Jurkat, Clone E6-1 (cell line): ENCODE measurements at regions not wholly inside any gene's neighbourhood (a gene's known extent, or its start where the extent isn't known, plus 50 kb on each side); places are given as distances from the start of the nearest gene placed in this dataset.
"Not testable (repeated sequence)": the region's sequence is repeated elsewhere in the genome, so short reads cannot be mapped to it uniquely, and the experiment has no call there.

Source experiments
- DNase-seq: peaks from one replicate; pipeline ENCODE4 v3.0.0-alpha.2; 2011; ENCODE audit warnings: low read depth, low spot score
- H3K4me3 ChIP-seq: 2 replicates; pipeline ENCODE4 v1.5.1; 2011; ENCODE audit warnings: mild to moderate bottlenecking, low read length, control low read depth, moderate library complexity

- H3K4me3 ChIP-seq: no peak overlapping the region
- DNase-seq: no peak
Observed at GRCh38 chr11:95432714-95433503, 201.9 kb upstream of the SESN3 start.

- DNase-seq: no peak
- no peak overlapping the region for H3K4me3 ChIP-seq
Observed at GRCh38 chr11:95429376-95429907, 198.4 kb upstream of the SESN3 start.

GRCh38 chr11:95426823-95427462 lies 195.9 kb upstream of the SESN3 start:
- H3K4me3 ChIP-seq: no peak overlapping the region
- no peak for DNase-seq

- H3K4me3 ChIP-seq: no peak overlapping the region
- DNase-seq: no peak
Observed at GRCh38 chr11:95419915-95420314, 188.9 kb upstream of the SESN3 start.

GRCh38 chr11:95418916-95419315 lies 187.9 kb upstream of the SESN3 start:
- no peak overlapping the region for H3K4me3 ChIP-seq
- DNase-seq: no peak

GRCh38 chr11:95417832-95418231 lies 186.8 kb upstream of the SESN3 start:
- H3K4me3 ChIP-seq: no peak overlapping the region
- no peak for DNase-seq

- H3K4me3 ChIP-seq: no peak overlapping the region
- no peak for DNase-seq
Observed at GRCh38 chr11:95415837-95416304, 184.9 kb upstream of the SESN3 start.

- H3K4me3 ChIP-seq: no peak overlapping the region
- DNase-seq: no peak
Observed at GRCh38 chr11:95414217-95414616, 183.2 kb upstream of the SESN3 start.

- H3K4me3 ChIP-seq: no peak overlapping the region
- DNase-seq: no peak
Observed at GRCh38 chr11:95413761-95414160, 182.8 kb upstream of the SESN3 start.

- DNase-seq: no peak
- no peak overlapping the region for H3K4me3 ChIP-seq
Observed at GRCh38 chr11:95413021-95413420, 182.0 kb upstream of the SESN3 start.

- DNase-seq: no peak
- H3K4me3 ChIP-seq: no peak overlapping the region
Observed at GRCh38 chr11:95412074-95412473, 181.1 kb upstream of the SESN3 start.

GRCh38 chr11:95410707-95411106 lies 179.7 kb upstream of the SESN3 start:
- H3K4me3 ChIP-seq, DNase-seq: not testable (repeated sequence)

GRCh38 chr11:95406271-95406670 lies 175.3 kb upstream of the SESN3 start:
- H3K4me3 ChIP-seq: no peak overlapping the region
- no peak for DNase-seq

- DNase-seq: no peak
- H3K4me3 ChIP-seq: no peak overlapping the region
Observed at GRCh38 chr11:95404370-95404769, 173.4 kb upstream of the SESN3 start.

GRCh38 chr11:95398437-95399112 lies 167.6 kb upstream of the SESN3 start:
- no peak overlapping the region for H3K4me3 ChIP-seq
- no peak for DNase-seq

GRCh38 chr11:95392644-95393043 lies 161.6 kb upstream of the SESN3 start:
- no peak overlapping the region for H3K4me3 ChIP-seq
- DNase-seq: no peak

- no peak for DNase-seq
- H3K4me3 ChIP-seq: no peak overlapping the region
Observed at GRCh38 chr11:95389427-95389826, 158.4 kb upstream of the SESN3 start.

GRCh38 chr11:95388086-95388485 lies 157.1 kb upstream of the SESN3 start:
- no peak for DNase-seq
- H3K4me3 ChIP-seq: no peak overlapping the region

- no peak overlapping the region for H3K4me3 ChIP-seq
- DNase-seq: no peak
Observed at GRCh38 chr11:95387325-95387724, 156.3 kb upstream of the SESN3 start.

GRCh38 chr11:95385577-95385976 lies 154.6 kb upstream of the SESN3 start:
- DNase-seq: no peak
- no peak overlapping the region for H3K4me3 ChIP-seq
